Fibroblast of lung (primary cell): ENCODE measurements at regions not wholly inside any gene's neighbourhood (a gene's known extent, or its start where the extent isn't known, plus 50 kb on each side); places are given as distances from the start of the nearest gene placed in this dataset.

Source experiments
- CTCF ChIP-seq, 2 donors: IDR thresholded peaks in 1 of 2; conservative IDR thresholded peaks in 1 of 2; 1 replicate in 1 of 2; 2 replicates in 1 of 2; pipeline ENCODE4 v1.5.1; 2011 to 2012; ENCODE audit warnings: low read length in 2 of 2, control low read depth in 1 of 2, inconsistent platforms in 1 of 2, low read depth in 1 of 2, mild to moderate bottlenecking in 1 of 2
- EZH2 ChIP-seq: IDR thresholded peaks from 2 replicates; pipeline ENCODE4 v1.5.1; 2012; ENCODE audit warnings: low read length, control low read depth, mild to moderate bottlenecking; ENCODE audit errors: missing control alignments

- no peak for TF ChIP-seq CTCF (conservative IDR thresholded peaks at IDR 0.05 in 1 of 2, IDR thresholded peaks at IDR 0.05 in 1 of 2; ENCODE audit: low read depth in 1 of 2, low read length in 2 of 2)
- no peak for TF ChIP-seq EZH2
Observed at GRCh38 chr10:17510242-17510908, 56.0 kb upstream of the ST8SIA6 start.
